H1 (cell line): ENCODE measurements at regions not wholly inside any gene's neighbourhood (a gene's known extent, or its start where the extent isn't known, plus 50 kb on each side); places are given as distances from the start of the nearest gene placed in this dataset.

ENCODE experiments used
- CTCF ChIA-PET: fragments of 300-600 bp; sonication (Branson Sonifier 250); formaldehyde crosslinking; loops from one replicate; lab custom pipeline; 2021; ENCODE audit not compliant: partially characterized antibody; lab: Charles Lee
- POLR2A ChIA-PET: fragments of 300-600 bp; sonication (Branson Sonifier 250); formaldehyde crosslinking; loops from one replicate; lab custom pipeline; 2021; ENCODE audit warnings: inconsistent platforms; ENCODE audit not compliant: partially characterized antibody; lab: Charles Lee
- DNase-seq, 2 experiments: peaks; one replicate each; pipeline versions ENCODE4 v3.0.0 to v3.0.0-alpha.2; 2010 to 2022; ENCODE audit warnings: low spot score in 2 of 2, low read depth in 1 of 2, mixed read lengths in 1 of 2
- FAIRE-seq: peaks from 2 replicates; lab custom pipeline; 2011; peaks lifted over from hg19 to GRCh38; lab: Jason Lieb, UNC
- H2AFZ ChIP-seq: 2 replicates; pipeline ENCODE4 v1.8.1; 2012; ENCODE audit warnings: low read length, inconsistent platforms
- H2AK5ac ChIP-seq: 2 replicates; pipeline ENCODE4 v1.6.1; 2013; ENCODE audit warnings: low read depth, low read length
- H2BK120ac ChIP-seq: replicated peaks from 2 replicates; pipeline ENCODE3; 2013; ENCODE audit warnings: low read depth, low read length, inconsistent platforms
- H2BK12ac ChIP-seq: 2 replicates; pipeline ENCODE4 v1.6.1; 2013; ENCODE audit warnings: low read depth, low read length
- H2BK15ac ChIP-seq: 2 replicates; pipeline ENCODE4 v1.6.1; 2013; ENCODE audit warnings: low read length
- H2BK20ac ChIP-seq: 2 replicates; pipeline ENCODE4 v1.6.1; 2013; ENCODE audit warnings: low read length
- H2BK5ac ChIP-seq: 2 replicates; pipeline ENCODE4 v1.6.1; 2013; ENCODE audit warnings: low read depth, low read length
- H3K14ac ChIP-seq: 2 replicates; pipeline ENCODE4 v1.6.1; 2013; ENCODE audit warnings: inconsistent platforms; ENCODE audit not compliant: insufficient read length
- H3K18ac ChIP-seq: 2 replicates; pipeline ENCODE4 v1.6.1; 2013; ENCODE audit warnings: low read length; ENCODE audit errors: extremely low read depth
- H3K23ac ChIP-seq: 2 replicates; pipeline ENCODE4 v1.6.1; 2013; ENCODE audit warnings: inconsistent platforms; ENCODE audit not compliant: insufficient read length
- H3K23me2 ChIP-seq: 2 replicates; pipeline ENCODE4 v1.6.1; 2013; ENCODE audit warnings: low read depth, low read length
- H3K27ac ChIP-seq: 2 replicates; pipeline ENCODE4 v1.6.1; 2011; ENCODE audit warnings: low read depth, low read length, inconsistent platforms
- H3K27me3 ChIP-seq, 4 experiments: replicated peaks in 1 of 4; 1 replicate in 1 of 4; 2 replicates in 3 of 4; pipeline versions ENCODE4 v1.6.1 to v1.8.1; 2011 to 2013; ENCODE audit warnings: low read length in 3 of 4, mild to moderate bottlenecking in 3 of 4, inconsistent platforms in 2 of 4, mixed read lengths in 2 of 4, moderate library complexity in 1 of 4; ENCODE audit not compliant: control insufficient read depth in 3 of 4, insufficient read depth in 3 of 4; ENCODE audit errors: extremely low read depth in 1 of 4
- H3K36me3 ChIP-seq, 4 experiments: 2 replicates each; pipeline versions ENCODE4 v1.6.1 to v1.8.1; 2011 to 2013; ENCODE audit warnings: mild to moderate bottlenecking in 4 of 4, low read length in 3 of 4, moderate library complexity in 2 of 4, control low read depth in 1 of 4, inconsistent platforms in 1 of 4; ENCODE audit not compliant: insufficient read depth in 4 of 4, control insufficient read depth in 2 of 4
- H3K4ac ChIP-seq: replicated peaks from 2 replicates; pipeline ENCODE3; 2013; ENCODE audit warnings: low read length, low read depth, mixed read lengths, inconsistent platforms; ENCODE audit not compliant: insufficient read length
- H3K4me1 ChIP-seq, 4 experiments: replicated peaks in 1 of 4; 1 replicate in 1 of 4; 2 replicates in 3 of 4; pipeline versions ENCODE4 v1.6.1 to v1.8.1; 2011 to 2013; ENCODE audit warnings: low read length in 3 of 4, inconsistent platforms in 2 of 4, mixed read lengths in 1 of 4; ENCODE audit not compliant: insufficient read depth in 4 of 4, control insufficient read depth in 3 of 4
- H3K4me2 ChIP-seq, 2 experiments: 2 replicates each; pipeline versions ENCODE4 v1.6.1 to v1.8.1; 2011 to 2013; ENCODE audit warnings: low read depth in 2 of 2, low read length in 2 of 2, control low read depth in 1 of 2, inconsistent platforms in 1 of 2, mild to moderate bottlenecking in 1 of 2; ENCODE audit not compliant: insufficient read depth in 1 of 2
- H3K4me3 ChIP-seq, 4 experiments: fragments of 200-600, 300-600 bp in 1 of 4; sonication (generic), shearing (Covaris generic), sonication (Bioruptor Twin) in 1 of 4; 2 replicates each; pipeline versions ENCODE4 v1.5.1 to v1.8.1; 2011 to 2016; ENCODE audit warnings: low read length in 4 of 4, low read depth in 3 of 4, control low read depth in 2 of 4, inconsistent platforms in 2 of 4, mild to moderate bottlenecking in 2 of 4, mixed read lengths in 1 of 4, moderate library complexity in 1 of 4; ENCODE audit not compliant: insufficient read depth in 2 of 4; ENCODE audit errors: extremely low read depth in 1 of 4
- H3K56ac ChIP-seq: replicated peaks from 2 replicates; pipeline ENCODE3; 2013; ENCODE audit warnings: low read depth, mild to moderate bottlenecking, mixed read lengths, low read length, inconsistent platforms; ENCODE audit not compliant: insufficient read length
- H3K79me1 ChIP-seq: 2 replicates; pipeline ENCODE4 v1.6.1; 2013; ENCODE audit warnings: low read depth, low read length, control low read depth
- H3K79me2 ChIP-seq, 2 experiments: 2 replicates each; pipeline versions ENCODE4 v1.6.1 to v1.8.1; 2012 to 2013; ENCODE audit warnings: low read length in 2 of 2, mild to moderate bottlenecking in 2 of 2, inconsistent platforms in 1 of 2; ENCODE audit not compliant: insufficient read depth in 2 of 2, control insufficient read depth in 1 of 2
- H3K9ac ChIP-seq, 4 experiments: replicated peaks in 1 of 4; 1 replicate in 1 of 4; 2 replicates in 3 of 4; pipeline versions ENCODE4 v1.6.1 to v1.8.1; 2011 to 2013; ENCODE audit warnings: low read depth in 3 of 4, low read length in 3 of 4, control low read depth in 2 of 4, mild to moderate bottlenecking in 2 of 4, moderate library complexity in 2 of 4, inconsistent platforms in 1 of 4; ENCODE audit errors: extremely low read depth in 1 of 4
- H3K9me3 ChIP-seq, 2 experiments: 2 replicates each; pipeline versions ENCODE4 v1.6.1 to v1.8.1; 2012 to 2013; ENCODE audit warnings: mild to moderate bottlenecking in 2 of 2, moderate library complexity in 2 of 2, control low read depth in 1 of 2, inconsistent platforms in 1 of 2, low read depth in 1 of 2, low read length in 1 of 2, mixed read lengths in 1 of 2; ENCODE audit not compliant: insufficient read depth in 2 of 2
- H4K20me1 ChIP-seq, 2 experiments: replicated peaks in 1 of 2; 2 replicates each; pipeline versions ENCODE3 to v1.8.1; 2011 to 2013; ENCODE audit warnings: inconsistent platforms in 2 of 2, low read length in 2 of 2, mild to moderate bottlenecking in 1 of 2; ENCODE audit not compliant: insufficient read depth in 2 of 2, control insufficient read depth in 1 of 2
- H4K5ac ChIP-seq: 2 replicates; pipeline ENCODE4 v1.6.1; 2013; ENCODE audit warnings: low read length, low read depth, mixed read lengths, inconsistent platforms; ENCODE audit not compliant: insufficient read length
- H4K8ac ChIP-seq: 2 replicates; pipeline ENCODE4 v1.8.0; 2013; ENCODE audit warnings: mild to moderate bottlenecking, moderate library complexity, low read length, inconsistent platforms; ENCODE audit not compliant: insufficient read depth; ENCODE audit errors: extremely low read depth
- H4K91ac ChIP-seq: replicated peaks from 2 replicates; pipeline ENCODE3; 2013; ENCODE audit warnings: low read length, mixed read lengths, inconsistent platforms; ENCODE audit not compliant: insufficient read length
- CHD2 ChIP-seq: IDR thresholded peaks from 2 replicates; pipeline ENCODE4 v1.6.1; 2012; ENCODE audit warnings: low read length, improper control_type of control experiment
- EGR1 ChIP-seq: IDR thresholded peaks from 2 replicates; pipeline ENCODE4 v1.6.1; 2011; ENCODE audit warnings: low read depth, low read length, borderline replicate concordance
- EZH2 ChIP-seq: fragments of 200-600 bp; sonication (generic); IDR thresholded peaks from 2 replicates; pipeline ENCODE4 v1.7.1; 2012; ENCODE audit warnings: low read depth, mild to moderate bottlenecking, moderate library complexity, low read length, inconsistent platforms; ENCODE audit not compliant: severe bottlenecking
- GTF2F1 ChIP-seq: IDR thresholded peaks from 2 replicates; pipeline ENCODE4 v1.6.1; 2012; ENCODE audit warnings: low read depth, low read length, improper control_type of control experiment, borderline replicate concordance
- PHF8 ChIP-seq: fragments of 200-600 bp; sonication (generic); conservative IDR thresholded peaks from 2 replicates; pipeline ENCODE4 v1.7.1; 2012; ENCODE audit warnings: low read depth, mild to moderate bottlenecking, inconsistent platforms, low read length, moderate library complexity
- POLR2A ChIP-seq, 2 experiments: IDR thresholded peaks; 1 replicate in 1 of 2; 2 replicates in 1 of 2; pipeline ENCODE4 v1.6.1; 2011; ENCODE audit warnings: low read depth in 2 of 2, low read length in 2 of 2, mild to moderate bottlenecking in 2 of 2; ENCODE audit errors: control extremely low read depth in 1 of 2
- RFX5 ChIP-seq: IDR thresholded peaks from 2 replicates; pipeline ENCODE4 v1.6.1; 2011; ENCODE audit warnings: low read depth, low read length, improper control_type of control experiment, borderline replicate concordance
- WGBS, 2 experiments: shearing (Covaris generic) in 1 of 2; methylation state at CpG; one replicate each; pipeline versions ENCODE4 v1.1.6 to v1.1.7; 2013 to 2015; ENCODE audit warnings: low lambda C conversion rate in 2 of 2, mixed read lengths in 2 of 2, inconsistent platforms in 1 of 2, low coverage in 1 of 2, missing lambda C conversion rate in 1 of 2; ENCODE audit not compliant: insufficient replicate concordance in 2 of 2, insufficient coverage in 1 of 2, insufficient read length in 1 of 2; ENCODE audit errors: extremely low coverage in 1 of 2, missing lambda C conversion rate in 1 of 2; 5-methylcytosine and 5-hydroxymethylcytosine counted together
- TF ChIP-seq, protein P1 (sequence below): IDR thresholded peaks from 2 replicates; pipeline ENCODE4 v1.6.1; 2012; ENCODE audit warnings: inconsistent platforms

DNA sequence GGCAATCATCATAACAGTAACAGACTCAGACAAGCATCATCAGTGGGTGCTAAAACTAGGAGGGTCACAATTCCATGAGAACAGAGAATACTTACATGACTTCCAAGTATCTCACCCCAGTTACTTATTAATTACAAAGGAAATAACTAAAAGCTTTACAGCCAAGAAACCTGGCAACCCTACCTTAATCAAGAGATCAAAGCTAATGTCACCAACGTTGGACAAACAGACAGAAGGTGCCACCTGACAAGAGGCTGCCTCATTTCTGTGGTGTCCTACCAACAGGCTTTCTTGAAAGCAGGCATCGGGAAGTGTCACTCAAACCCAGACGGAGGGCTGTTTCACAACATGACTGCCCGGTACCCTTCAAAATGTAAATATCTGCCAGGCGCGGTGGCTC is 84.6 kb downstream of the RMI2 start:
- Histone ChIP-seq H3K79me2 (no peaks in the 10 kb centered on the region), H3K9me3 (no peaks in the 10 kb centered on the region), H3K4me2 (no peak overlapping the region), H2AK5ac (no peak overlapping the region), H3K9ac (no peak overlapping the region), H3K36me3 (no peaks in the 10 kb centered on the region; a peak in 1 of 8 replicates), H2AFZ (no peak overlapping the region), H3K27ac (no peak overlapping the region), H2BK20ac (no peak overlapping the region), H3K4me1 (no peaks in the 10 kb centered on the region; a peak in 1 of 7 replicates), H3K14ac (no peak overlapping the region), H3K79me1 (no peaks in the 10 kb centered on the region), H3K23ac (no peak overlapping the region), H3K4me3 (no peak overlapping the region), H4K20me1 (no peaks in the 10 kb centered on the region), H2BK5ac (no peak overlapping the region), H3K18ac (no peak overlapping the region), H2BK120ac (no peak overlapping the region), H4K8ac (no peak overlapping the region), H2BK12ac (no peak overlapping the region), H4K91ac (no peak overlapping the region), H3K23me2 (no peaks in the 10 kb centered on the region), H2BK15ac (no peak overlapping the region), H3K56ac (no peak overlapping the region), H3K27me3 (no peaks in the 10 kb centered on the region), H4K5ac (no peak overlapping the region), H3K4ac (no peak overlapping the region)
- no peak for FAIRE-seq
- TF ChIP-seq PHF8: no peak
- TF ChIP-seq EGR1: no peak
- TF ChIP-seq, protein P1, sequence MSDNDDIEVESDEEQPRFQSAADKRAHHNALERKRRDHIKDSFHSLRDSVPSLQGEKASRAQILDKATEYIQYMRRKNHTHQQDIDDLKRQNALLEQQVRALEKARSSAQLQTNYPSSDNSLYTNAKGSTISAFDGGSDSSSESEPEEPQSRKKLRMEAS: no peak
- no peak for TF ChIP-seq CHD2
- no peak for TF ChIP-seq RFX5
- no peak for TF ChIP-seq POLR2A (IDR thresholded peaks at IDR 0.05; ENCODE audit: control extremely low read depth in 1 of 2, low read depth in 2 of 2, low read length in 2 of 2)
- no peak for TF ChIP-seq GTF2F1
- no peak for TF ChIP-seq EZH2
- ChIA-PET POLR2A (no interaction called here), CTCF (interaction anchor here (0.8 kb wide), 1 partner anchor 24 kb away, joined by 4 read pairs; no protein-coding TSS in a partner anchor)
- WGBS, 2 experiments: 96% methylated on average over 6 of the region's 6 CpGs; no CpG with 5 or more reads in 1 of the 2 experiments
- no peak for DNase-seq
